ENCODE measurements at regions not wholly inside any gene's neighbourhood (a gene's known extent, or its start where the extent isn't known, plus 50 kb on each side); places are given as distances from the start of the nearest gene placed in this dataset.
"Not testable (repeated sequence)": the region's sequence is repeated elsewhere in the genome, so short reads cannot be mapped to it uniquely, and the experiment has no call there.

DNA sequence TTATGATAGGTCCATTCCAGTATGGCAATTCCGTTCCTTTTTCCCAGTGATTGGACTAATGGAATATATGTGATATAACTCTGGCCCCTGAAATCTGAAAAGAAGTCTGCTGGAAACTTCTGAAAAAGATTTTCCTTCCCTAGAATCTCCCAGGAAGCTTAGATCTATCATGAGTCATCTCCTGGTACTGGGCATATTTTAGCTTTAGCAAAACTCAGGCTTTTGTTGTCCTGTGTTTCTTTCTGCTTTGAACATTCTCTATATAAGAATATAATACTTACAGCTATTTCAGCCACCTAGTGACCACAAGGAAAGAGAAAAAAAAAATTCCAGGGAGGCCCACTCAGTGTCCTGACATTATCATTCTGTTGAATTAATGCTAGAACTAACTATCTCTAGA, 597.2 kb upstream of the GRIA3 start:
- DNase-seq, result no peak

DNA sequence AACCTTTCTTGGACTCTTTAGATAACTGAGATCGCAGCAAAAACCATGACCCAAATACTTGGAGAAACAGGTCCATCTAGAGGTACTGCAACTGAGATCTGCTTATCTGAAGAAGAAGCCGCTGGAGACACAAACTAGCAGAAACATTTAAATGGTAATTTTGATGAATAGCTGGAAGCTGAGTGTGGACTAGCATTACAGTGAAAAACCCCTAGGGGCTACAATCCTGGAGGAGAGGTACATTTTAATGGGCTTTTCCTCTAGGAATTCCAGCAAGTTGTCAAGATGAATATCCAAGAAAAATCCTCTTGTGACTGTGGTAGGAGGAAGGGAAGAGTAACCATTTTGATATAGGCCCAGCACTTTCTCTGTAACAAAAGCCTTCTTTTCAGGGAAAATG, 592.5 kb upstream of the GRIA3 start:
- no peak for DNase-seq

DNA sequence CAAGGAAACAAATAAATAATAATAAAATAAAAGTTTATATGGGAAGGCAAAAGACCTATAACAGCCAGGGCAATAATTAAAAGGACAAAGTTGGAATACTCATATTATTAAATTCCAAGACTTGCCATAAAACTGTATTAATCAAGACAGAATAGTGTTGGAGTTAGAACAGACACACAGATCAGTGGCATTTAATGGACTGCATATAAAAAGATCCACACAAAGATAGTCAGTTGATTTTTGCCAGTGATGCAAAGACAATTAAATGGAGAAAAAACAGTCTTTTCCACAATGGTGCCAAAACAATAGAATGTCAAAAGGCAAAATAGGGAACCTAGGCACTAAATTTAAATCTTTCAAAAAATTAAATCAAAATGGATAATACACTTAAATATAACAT, 587.1 kb upstream of the GRIA3 start:
- no peak for DNase-seq

DNA sequence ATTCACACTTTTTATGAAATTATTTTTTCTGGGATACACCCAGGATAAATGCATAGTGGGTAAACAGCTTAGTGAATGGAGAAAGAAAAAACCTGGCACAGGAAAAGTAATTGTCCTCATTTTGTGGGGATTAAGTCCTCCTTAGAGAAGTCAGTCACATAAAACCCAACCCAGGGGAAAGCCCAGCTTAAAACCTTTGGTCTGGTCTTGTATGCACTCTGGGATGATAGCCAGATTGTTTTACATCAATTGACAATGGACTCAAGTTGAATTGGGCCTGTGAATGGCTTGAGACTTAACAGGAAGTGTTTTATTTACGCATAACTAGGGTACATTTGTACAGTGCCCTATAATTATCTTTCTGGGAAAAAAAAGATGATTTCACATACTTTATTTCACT, 561.3 kb upstream of the GRIA3 start:
- no peak for DNase-seq

DNA sequence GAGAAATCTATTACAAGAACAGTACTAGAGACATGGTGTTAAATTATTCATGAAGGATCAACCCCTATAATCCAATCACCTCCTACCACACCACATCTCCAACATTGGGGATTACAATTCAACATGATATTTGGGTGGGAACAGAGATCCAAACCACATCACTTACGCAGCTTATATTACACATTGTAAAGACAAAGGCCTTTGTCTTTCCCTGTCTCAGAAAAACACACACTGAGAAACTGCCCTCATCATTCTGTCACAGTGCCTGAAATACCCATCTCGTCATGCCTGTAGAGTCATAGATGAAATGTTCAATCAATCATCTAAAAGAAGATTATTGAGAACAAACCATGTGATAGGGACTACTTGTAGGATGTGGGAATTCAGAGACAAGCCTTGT, 558.8 kb upstream of the GRIA3 start:
- DNase-seq, result no peak

DNA sequence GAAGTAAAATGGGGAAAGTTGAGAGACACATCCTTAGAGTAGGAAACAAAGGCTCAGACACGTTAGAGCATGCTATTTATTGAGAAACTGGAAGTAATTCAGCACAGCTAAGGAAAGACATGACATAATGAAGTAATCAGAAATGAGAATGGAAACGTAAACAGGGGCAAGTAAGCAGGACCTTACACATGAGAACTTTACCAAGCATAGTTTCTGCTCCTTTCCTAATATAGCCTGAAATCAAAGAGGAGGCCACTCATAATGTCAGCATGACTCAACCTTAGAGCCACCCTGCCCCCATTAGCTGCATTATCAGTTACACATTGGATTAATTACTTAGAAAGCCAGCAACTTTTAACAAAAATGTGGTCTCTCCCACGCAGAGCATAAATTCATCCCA, 558.3 kb upstream of the GRIA3 start:
- no peak for DNase-seq

DNA sequence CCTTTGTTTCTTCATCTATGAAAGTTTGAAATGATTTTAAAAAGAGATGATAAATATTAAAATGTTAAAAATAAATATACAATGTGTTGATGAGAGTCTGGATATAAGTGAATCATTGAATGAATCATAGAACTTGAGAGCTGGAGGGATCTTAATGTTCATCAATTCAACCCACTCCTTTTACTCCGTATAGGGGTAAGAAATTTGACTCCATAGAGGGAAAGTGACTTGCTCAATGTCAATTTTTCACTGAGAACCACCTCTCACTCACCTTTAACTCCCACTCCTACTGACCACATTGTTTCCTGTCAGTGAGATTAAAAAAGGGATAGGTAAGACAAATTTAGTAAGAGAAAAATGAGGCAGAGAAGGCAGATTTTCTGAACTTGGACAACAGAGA, 557.2 kb upstream of the GRIA3 start:
- DNase-seq, result no peak

DNA sequence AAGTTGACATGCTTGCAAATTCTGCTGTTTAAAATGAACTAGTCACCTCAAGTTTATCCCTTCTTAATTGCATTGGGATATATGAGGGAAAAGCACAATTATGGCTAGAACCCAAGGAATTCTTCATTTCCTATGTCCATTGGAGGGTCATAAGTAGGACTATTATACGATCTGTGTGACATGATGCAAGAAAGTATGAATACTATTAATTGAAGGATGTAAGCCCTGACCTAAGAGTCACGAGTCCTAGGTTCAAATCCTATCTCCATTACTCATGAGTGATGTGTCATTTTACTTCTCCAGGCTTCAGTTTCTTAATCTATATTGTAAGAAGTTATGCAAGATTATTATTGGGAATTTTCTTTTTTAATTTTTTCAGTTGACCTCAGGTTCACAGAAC, 542.9 kb upstream of the GRIA3 start:
- DNase-seq, result no peak

DNA sequence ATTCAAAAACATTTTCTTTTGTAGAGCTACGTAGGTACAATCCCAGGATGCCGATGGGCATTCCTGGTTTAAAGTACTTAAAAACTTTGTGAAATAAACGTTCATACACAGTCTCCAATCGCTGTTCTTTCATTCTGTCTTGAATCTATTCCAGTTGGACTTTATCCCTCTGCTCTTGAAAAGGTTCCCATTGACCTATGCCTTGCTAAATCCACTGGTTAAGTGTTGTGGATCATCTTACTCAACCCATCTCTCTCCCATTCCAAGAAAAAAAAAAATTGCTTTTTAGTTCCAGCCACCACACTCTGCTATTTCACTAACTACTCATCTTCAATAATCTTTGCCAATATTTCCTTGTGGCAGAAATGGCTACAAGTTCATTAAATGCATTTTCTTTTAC, 542.3 kb upstream of the GRIA3 start:
- no peak for DNase-seq

DNA sequence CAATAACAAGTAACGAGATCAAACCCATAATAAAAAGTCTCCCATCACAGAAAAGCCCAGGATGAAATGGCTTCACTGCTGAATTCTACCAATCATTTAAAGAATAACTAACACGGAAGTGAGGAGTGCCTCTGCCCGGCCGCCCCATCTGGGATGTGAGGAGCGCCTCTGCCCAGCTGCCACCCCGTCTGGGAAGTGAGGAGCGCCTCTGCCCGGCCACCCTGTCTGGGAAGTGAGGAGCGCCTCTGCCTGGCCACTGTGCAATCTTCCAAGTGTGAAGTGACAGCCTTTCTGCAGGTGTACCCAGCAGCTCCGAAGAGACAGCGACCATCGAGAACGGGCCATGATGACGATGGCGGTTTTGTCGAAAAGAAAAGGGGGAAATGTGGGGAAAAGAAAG, 528.8 kb upstream of the GRIA3 start:
- DNase-seq, result not testable (repeated sequence)

DNA sequence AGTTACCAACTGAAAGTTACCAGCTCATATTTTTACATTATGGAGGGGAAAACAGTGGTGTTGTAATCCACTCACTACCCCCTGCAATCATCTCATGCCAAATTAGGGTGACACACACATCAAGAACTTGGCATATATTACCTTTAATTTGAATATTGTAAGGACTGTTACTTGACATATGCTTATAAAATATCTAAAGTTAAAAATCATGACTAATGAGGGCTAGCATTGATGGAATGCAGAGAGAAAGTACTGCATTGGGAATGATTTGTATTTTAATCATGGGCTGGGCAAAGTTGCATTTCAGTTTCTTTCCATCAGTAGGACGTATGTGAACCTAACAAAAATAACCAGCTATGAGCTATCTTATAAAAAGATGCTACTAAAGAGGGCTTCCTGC, 517.5 kb upstream of the GRIA3 start:
- no peak for DNase-seq

DNA sequence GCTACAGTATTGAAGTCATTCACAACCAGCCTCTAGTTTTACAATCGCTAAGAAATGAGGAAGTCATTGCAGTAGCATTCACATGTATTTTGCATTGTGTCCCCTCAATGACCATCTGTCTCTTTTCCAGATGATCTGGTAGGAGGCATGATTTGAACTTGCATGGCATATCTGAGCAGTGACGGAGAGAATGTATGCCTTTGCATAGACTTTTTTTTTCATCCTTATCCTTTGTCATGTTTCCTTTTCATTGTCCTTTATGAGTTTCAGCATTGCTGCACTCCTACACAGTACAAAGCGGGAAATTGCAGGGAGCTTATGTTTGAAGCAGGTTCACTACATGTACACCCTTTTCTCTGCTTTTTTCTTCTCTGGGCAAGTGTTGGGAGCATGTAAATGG, 516.4 kb upstream of the GRIA3 start:
- no peak for DNase-seq

DNA sequence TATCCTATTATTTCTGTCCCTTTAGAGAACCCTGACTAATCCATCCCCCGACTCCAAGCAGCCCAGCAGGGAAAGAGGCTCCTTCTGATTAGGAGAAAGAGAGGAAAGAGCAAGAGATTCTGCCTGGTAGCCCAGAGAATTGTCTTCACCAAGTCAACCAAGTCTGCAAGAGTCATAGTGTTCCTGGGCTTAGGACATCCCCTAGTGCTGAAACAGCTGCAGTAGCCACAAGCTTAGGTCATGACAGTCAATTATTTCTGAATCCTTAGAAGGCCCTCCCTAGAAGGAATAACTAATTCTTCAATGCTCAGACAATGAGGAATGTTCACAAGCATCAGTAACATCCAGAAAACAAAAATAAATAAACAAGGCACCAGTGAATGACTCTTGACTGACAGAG, 480.3 kb upstream of the GRIA3 start:
- DNase-seq, result no peak

DNA sequence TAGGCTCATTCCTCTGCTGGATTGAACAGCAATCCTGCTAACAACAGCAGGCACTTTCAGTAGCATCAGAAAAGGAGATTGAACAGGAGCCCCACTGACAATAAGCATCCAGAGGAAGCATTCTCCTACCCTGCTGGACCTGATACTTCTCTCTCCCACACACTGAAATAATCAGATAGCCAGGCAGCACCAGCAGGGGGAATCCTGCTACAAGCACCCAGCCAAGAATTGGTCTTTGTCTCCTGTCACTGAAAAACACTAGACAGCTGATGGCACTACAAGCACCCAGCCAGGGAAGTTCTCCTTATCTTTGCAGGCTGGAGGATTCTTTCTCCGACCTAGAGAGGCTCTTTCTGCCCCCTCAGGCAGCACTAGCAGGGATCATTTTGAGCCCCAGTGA, 444.3 kb upstream of the GRIA3 start:
- DNase-seq, result no peak

DNA sequence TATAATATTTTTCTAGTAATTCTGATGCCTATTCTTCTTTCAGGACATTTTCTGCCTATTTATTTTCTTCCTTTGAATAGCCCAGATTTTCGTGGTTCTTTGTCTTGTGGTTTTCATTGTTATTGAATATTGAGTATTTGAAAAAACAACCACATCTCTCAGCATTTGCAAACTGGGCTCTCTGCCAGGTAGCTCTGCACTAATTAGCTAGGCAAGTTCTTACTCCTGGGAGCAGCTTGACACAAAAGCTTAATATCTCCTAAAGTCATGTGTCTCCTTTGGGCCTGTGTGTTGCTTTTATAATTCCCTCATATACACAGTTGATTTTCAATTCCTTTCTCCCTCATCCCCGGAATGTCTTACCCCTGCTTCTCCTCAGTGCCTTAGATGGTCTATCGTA, 413.5 kb upstream of the GRIA3 start:
- no peak for DNase-seq

DNA sequence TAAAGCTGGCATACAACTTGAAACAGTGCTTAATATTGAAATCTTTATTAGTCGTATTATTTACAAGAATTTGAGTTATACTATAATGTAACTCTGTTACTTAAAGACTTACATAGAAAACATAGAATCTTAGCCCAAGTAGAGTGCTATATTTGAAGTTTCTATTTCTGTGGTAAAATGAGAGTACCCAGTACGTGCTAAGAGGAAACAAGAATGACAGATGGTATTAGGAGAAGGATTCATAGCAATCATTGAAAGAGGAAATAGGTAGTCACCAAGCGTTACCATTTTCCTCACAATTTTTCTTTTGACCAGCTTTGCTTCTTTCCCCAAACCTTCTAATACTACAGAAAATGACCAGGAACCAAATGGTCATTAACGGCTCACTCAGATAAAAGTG, 412.1 kb upstream of the GRIA3 start:
- DNase-seq, result no peak

DNA sequence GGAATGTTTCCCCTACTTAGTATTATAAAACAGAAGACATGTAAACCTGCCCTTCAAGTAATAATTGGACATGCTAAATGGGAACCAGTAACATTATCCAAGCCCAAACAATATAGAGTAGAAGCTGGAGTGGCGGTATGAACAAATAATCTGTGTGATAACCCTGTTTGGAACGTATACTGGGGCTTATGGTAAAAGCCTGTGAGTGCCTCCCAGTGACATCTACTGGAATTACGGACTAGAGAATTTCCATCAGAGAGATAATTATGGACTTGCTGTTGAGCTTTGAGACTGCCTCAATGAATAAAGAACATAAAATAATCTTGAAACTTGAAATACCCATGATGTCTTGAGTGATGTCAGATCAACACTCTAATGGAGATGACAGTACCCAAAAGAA, 406.3 kb upstream of the GRIA3 start:
- DNase-seq, result no peak

DNA sequence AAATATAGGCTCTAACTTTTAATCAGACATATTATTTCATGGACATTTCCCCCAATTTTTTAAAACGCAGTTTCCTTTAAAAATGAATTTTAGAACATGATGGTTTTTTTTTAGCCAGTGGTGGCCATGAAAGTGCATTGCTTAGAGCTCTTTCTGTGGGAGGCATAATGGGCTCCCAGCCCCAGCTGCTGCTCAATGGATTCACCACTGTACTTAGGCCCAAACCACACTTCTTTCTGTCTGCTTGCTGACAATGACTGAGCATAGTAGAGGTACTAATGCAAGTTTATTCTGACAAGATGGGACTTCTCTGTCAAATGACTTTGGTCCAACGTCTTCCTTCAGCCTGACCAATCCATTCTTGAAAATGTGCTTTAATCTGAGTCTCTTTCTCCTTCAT, 400.2 kb upstream of the GRIA3 start:
- no peak for DNase-seq

DNA sequence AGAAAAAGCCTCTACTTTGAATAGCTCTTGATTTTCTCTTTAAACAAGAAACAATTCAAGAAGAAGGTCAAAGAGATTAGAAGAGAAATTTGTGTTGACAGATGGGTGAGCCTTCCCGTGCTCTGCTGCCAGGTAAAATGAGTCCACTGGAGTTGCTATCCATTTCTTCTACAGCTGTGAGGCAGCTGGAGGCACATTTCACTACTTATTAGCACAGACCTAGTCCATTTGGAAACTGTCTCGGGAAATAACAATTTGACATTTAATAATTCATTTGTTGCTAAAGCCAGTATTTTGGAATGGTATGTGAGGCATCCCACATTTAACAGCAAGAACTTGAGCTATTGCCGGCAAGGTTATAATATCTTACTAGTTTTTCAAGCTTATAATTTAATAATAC, 396.8 kb upstream of the GRIA3 start:
- no peak for DNase-seq

DNA sequence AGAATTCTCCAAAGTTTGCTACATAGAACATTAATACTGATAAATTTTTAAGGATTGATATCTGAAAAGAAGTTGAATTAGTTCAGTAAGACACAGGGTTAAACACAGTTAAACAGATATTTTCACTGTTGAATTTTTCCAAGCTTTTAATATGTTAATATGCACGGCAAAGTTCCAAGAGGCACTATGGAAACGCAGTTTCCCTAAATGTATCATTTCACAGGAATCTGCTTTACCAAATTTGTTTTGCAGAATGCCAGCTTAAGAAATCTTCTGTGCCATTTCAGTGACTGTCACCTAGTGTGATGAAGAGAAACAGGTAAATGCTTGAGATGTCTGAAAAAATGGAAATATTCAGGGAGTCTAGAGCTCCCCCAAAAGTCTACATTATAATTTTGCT, 395.9 kb upstream of the GRIA3 start:
- no peak for DNase-seq

DNA sequence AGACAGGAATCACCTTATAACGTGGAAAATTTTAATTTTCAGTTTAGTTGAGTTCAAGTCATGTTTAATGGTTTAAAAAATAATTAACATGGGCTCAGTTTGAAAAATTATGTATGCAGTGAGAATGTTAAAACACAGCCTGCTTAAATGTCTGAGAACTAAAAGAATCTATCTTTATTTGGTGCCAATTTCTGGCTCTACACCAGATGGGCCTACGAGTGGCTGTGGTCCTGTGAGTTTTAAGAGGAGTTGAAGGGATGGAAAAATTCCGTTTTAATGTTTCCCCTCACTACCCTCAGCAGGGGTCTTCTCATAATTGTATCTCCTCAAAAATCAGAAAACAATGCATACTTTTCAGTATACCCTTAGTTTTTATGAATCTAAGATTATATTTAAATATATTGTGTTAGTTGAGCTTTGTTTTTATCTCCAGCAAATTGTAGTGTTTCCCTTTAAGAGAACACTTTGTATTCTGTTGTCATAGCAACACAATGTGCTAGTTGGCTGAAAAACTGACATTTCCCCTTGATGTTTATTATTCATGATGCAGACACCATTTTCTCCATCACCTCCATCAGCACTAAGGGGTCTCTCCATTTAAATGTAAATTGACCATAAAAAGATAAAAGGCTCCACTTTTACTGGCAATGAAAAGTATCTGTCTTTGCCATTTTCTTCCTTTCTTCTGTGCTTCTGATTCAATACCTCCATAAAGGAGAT, 393.5 kb upstream of the GRIA3 start:
- no peak for DNase-seq

DNA sequence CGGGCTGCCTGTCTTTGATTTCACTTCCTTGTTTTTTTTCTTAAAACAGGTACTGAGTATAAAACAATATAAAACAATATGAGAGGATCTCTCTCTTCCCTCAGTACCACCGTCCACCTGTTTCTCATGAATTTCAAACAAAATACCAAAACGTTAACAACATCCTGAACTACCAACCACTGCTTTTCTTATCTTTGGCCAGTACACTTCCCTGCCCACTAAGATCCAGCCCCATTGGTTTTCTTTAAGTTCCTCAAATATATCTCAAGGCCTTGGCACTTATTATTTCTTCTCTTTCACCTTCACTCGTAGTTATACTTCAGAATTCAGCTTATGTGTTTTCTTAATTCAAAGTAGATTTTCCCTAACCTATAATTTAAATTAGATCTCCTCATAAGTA, 370.2 kb upstream of the GRIA3 start:
- DNase-seq, result no peak

DNA sequence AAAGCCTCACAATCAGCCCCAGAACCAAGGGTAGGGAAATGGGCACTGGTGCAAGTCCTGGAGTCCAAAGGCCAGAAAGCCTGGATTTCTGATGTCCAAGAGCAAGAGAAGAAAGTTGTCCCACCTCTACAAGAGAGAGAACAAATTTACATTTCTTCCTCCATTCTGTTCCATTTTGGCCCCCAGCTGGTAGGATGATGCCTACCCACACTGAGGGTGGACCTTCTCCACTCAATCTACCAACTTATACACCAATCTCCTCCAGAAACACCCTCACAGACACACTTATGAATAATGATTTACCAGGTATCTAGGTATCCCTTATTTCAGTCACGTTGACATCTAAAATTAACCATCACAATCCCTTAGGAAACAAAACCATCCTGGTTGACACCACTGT, 367.8 kb upstream of the GRIA3 start:
- no peak for DNase-seq

DNA sequence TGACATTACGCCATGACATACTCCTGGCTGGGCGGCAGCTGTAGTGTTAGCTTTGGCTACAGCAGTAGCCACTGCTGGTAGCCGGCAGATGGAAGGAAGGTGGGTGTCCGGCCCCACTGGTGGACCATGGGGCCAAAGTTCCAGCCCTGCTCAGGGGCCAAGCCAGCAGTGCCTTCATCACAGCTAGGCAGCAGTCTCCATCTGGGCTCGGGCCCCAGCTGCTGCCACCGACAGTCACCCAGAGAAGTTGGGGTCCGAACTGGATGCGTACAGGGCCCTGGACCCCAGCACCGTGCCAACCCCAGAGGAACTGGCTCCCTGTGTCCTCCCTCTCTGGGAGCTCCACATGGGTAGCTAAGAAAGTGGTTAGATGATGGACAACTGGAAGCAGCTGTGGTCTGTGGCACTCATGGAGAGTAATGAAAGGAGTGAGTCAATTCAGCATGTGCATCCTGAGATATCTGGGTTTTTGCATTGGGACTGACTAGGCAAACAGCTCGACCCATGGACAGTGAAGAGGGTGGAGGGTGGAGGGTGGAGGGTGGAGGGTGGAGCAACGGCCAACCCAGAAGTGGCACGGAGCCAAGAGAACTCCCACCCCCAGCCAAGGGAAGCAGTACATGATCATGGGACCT, 366.6 kb upstream of the GRIA3 start:
- no peak for DNase-seq

DNA sequence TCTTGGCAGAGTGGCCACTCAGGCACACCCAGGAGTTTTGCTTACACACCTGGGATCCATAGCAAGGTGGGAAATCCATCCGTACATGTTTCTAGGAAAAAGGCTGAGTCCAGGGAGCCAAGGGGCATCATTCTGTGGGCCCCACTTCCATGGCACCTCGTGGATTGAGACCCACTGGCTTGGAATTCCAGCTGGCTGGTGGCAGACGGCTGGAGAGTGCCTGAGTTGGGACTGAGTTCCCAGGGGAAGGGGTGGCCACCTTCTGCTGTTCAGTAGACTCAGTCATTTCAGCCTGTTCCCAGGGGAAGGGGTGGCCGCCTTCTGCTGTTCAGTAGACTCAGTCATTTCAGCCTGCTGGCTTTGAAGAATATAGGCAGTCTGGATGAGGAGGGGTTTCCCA, 366.0 kb upstream of the GRIA3 start:
- no peak for DNase-seq

All from DMS 273 treated with DMSO at 0.1 percent for 48 hours (cell line).